CD4-positive, alpha-beta T cell treated with Interleukin-17A for 1 hour (primary cell): ENCODE measurements at regions not wholly inside any gene's neighbourhood (a gene's known extent, or its start where the extent isn't known, plus 50 kb on each side); places are given as distances from the start of the nearest gene placed in this dataset.
A peak's percentile ranks its signal among the peaks of the same experiment; 100 is the strongest.
"Not testable (repeated sequence)": the region's sequence is repeated elsewhere in the genome, so short reads cannot be mapped to it uniquely, and the experiment has no call there.

Experiments
- DNase-seq: peaks from one replicate; pipeline ENCODE4 v3.0.0-alpha.2; 2020

- DNase-seq: no peak
These were observed 154.1 kb upstream of the SYT10 start for GRCh38 chr12:33593753-33594152.

GRCh38 chr12:33596061-33596460 is 156.4 kb upstream of the SYT10 start:
- DNase-seq: no peak

- DNase-seq: no peak
These were observed 157.2 kb upstream of the SYT10 start for GRCh38 chr12:33596814-33597213.

GRCh38 chr12:33602515-33602914 is 162.9 kb upstream of the SYT10 start:
- no peak for DNase-seq

GRCh38 chr12:33605757-33606156 is 166.1 kb upstream of the SYT10 start:
- DNase-seq: peak; percentile 1

GRCh38 chr12:33609910-33610309 is 170.3 kb upstream of the SYT10 start:
- DNase-seq: no peak

- no peak for DNase-seq
These were observed 175.0 kb upstream of the SYT10 start for GRCh38 chr12:33614630-33615029.

GRCh38 chr12:33617218-33617617 is 177.6 kb upstream of the SYT10 start:
- no peak for DNase-seq

GRCh38 chr12:33628087-33628486 is 188.5 kb upstream of the SYT10 start:
- no peak for DNase-seq

GRCh38 chr12:33634544-33634943 is 194.9 kb upstream of the SYT10 start:
- no peak for DNase-seq

- not testable (repeated sequence) for DNase-seq
These were observed 197.3 kb upstream of the SYT10 start for GRCh38 chr12:33636930-33637329.

- no peak for DNase-seq
These were observed 200.4 kb upstream of the SYT10 start for GRCh38 chr12:33639975-33640374.

GRCh38 chr12:33649992-33650391 is 210.4 kb upstream of the SYT10 start:
- no peak for DNase-seq

- DNase-seq: no peak
These were observed 211.2 kb upstream of the SYT10 start for GRCh38 chr12:33650832-33651231.

GRCh38 chr12:33653362-33653761 is 213.7 kb upstream of the SYT10 start:
- DNase-seq: no peak

GRCh38 chr12:33654313-33654712 is 214.7 kb upstream of the SYT10 start:
- DNase-seq: no peak

GRCh38 chr12:33663000-33663654 is 223.5 kb upstream of the SYT10 start:
- no peak for DNase-seq

- no peak for DNase-seq
These were observed 229.7 kb upstream of the SYT10 start for GRCh38 chr12:33669349-33669748.

- DNase-seq: no peak
These were observed 230.7 kb upstream of the SYT10 start for GRCh38 chr12:33670284-33670683.

- no peak for DNase-seq
These were observed 232.1 kb upstream of the SYT10 start for GRCh38 chr12:33671676-33672075.

- DNase-seq: no peak
These were observed 233.4 kb upstream of the SYT10 start for GRCh38 chr12:33672836-33673577.

- no peak for DNase-seq
These were observed 237.2 kb upstream of the SYT10 start for GRCh38 chr12:33676866-33677265.

- no peak for DNase-seq
These were observed 238.8 kb upstream of the SYT10 start for GRCh38 chr12:33678221-33678964.

- DNase-seq: no peak
These were observed 250.9 kb upstream of the SYT10 start for GRCh38 chr12:33690562-33690961.
